ENCODE measurements at regions not wholly inside any gene's neighbourhood (a gene's known extent, or its start where the extent isn't known, plus 50 kb on each side); places are given as distances from the start of the nearest gene placed in this dataset.

- H3K27me3 ChIP-seq, result no peaks in the 10 kb centered on the region
- H3K27ac ChIP-seq, result no peak overlapping the region
- DNase-seq, result no peak
- no peaks in the 10 kb centered on the region for H3K36me3 ChIP-seq
- intact Hi-C loops (cut with DNase I), result no loop called here
- peaks cover 3 to 10% (median 6%) of the 10 kb centered on the region in 3 donors for H3K4me1 ChIP-seq
- no peaks in the 10 kb centered on the region for H3K9me3 ChIP-seq
- no peak overlapping the region for H3K4me3 ChIP-seq
- WGBS, 2 donors, result 0 to 38% methylated on average over 1 to 2 of the region's 2 CpGs
- no peak for TF ChIP-seq POLR2A (IDR thresholded peaks at IDR 0.05)
- TF ChIP-seq CTCF (IDR thresholded peaks at IDR 0.05), result no peak
These were observed 97.3 kb upstream of the MARK1 start for GRCh38 chr1:220430586-220430985.

DNA sequence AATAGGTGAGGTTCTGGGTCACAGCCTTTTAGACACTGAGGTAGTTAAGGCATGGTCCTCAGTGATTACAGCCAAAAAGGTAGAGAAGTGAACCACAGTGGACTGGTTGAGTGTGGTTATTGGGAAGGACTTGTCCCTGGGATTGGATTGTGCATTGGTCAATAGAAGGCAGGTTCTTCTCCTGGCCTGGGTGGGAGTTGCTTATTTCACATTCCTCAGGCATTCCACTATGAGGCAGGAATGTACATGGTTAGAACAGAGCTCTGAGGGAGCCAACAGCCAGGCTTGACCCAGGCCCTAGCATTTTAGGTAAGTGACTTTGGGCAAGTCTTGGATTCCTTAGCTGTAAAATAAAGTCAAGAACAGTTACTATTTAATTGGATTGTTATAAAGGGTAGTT, 97.9 kb upstream of the MARK1 start:
- TF ChIP-seq POLR2A (IDR thresholded peaks at IDR 0.05) (no peak), CTCF (IDR thresholded peaks at IDR 0.05) (no peak)
- H3K4me3 ChIP-seq, result no peak overlapping the region
- no peaks in the 10 kb centered on the region for H3K9me3 ChIP-seq
- no peak for DNase-seq
- H3K27ac ChIP-seq, result no peak overlapping the region
- intact Hi-C loops (cut with DNase I), result no loop called here
- no peaks in the 10 kb centered on the region for H3K27me3 ChIP-seq
- no peaks in the 10 kb centered on the region for H3K36me3 ChIP-seq
- peaks cover 3 to 10% (median 6%) of the 10 kb centered on the region in 3 donors for H3K4me1 ChIP-seq

DNA sequence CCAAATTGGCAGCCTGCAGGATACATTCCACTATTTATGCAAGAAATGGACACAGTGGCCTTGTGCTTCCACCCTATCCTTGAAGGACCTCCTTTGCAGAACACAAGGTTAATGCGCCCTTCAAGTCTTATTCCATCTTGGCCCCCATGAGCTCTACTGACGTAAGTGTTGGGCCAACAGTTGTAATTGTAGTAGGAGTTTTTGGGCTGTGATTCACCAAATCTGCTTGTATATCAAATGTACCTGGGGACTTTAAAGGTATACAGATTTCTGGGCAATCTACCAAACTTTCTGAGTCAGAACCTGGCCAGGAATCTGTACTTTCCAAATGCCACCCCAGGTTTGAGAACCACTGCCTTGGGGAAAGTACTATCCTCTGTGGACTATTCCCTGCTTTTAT, 100.9 kb upstream of the MARK1 start:
- H3K27ac ChIP-seq, result no peak overlapping the region
- intact Hi-C loops (cut with DNase I), result no loop called here
- 62 to 86% methylated on average over 2 of the region's 2 CpGs for WGBS, 2 donors
- H3K9me3 ChIP-seq, result no peaks in the 10 kb centered on the region
- no peaks in the 10 kb centered on the region for H3K27me3 ChIP-seq
- H3K36me3 ChIP-seq, result no peaks in the 10 kb centered on the region
- peaks cover 3 to 10% (median 6%) of the 10 kb centered on the region in 3 donors for H3K4me1 ChIP-seq
- no peak for TF ChIP-seq POLR2A (IDR thresholded peaks at IDR 0.05)
- TF ChIP-seq CTCF (IDR thresholded peaks at IDR 0.05), result no peak
- DNase-seq, result no peak
- H3K4me3 ChIP-seq, result no peak overlapping the region

GRCh38 chr1:220425852-220426251, 102.1 kb upstream of the MARK1 start:
- H3K36me3 ChIP-seq, result no peaks in the 10 kb centered on the region
- H3K27ac ChIP-seq, result no peak overlapping the region
- no peaks in the 10 kb centered on the region for H3K27me3 ChIP-seq
- DNase-seq, result no peak
- H3K4me1 ChIP-seq, result peaks cover 3 to 10% (median 6%) of the 10 kb centered on the region in 3 donors
- 79 to 86% methylated on average over 1 of the region's 1 CpG for WGBS, 2 donors
- no peak for TF ChIP-seq CTCF (IDR thresholded peaks at IDR 0.05)
- no peak for TF ChIP-seq POLR2A (IDR thresholded peaks at IDR 0.05)
- H3K4me3 ChIP-seq, result no peak overlapping the region
- no peaks in the 10 kb centered on the region for H3K9me3 ChIP-seq
- intact Hi-C loops (cut with DNase I), result no loop called here

DNA sequence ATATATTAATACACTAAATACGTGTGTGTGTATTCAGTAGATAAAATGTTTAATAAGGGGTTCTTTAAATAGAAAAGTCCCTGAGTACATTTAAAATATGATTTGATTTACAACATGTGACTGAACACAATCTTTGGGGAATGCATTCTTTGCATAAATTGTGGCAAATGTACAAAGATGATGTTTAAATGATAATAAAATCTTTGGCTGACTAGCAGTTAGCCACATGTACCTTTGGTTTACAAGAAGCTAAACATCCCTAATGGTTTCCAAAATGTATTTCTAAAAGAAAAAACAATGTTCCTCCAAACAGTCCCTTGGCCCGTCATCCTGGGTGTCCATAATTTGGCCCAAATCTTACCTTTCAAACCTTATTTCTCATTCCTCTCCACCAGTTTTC, 106.4 kb upstream of the MARK1 start:
- Histone ChIP-seq H3K36me3 (no peaks in the 10 kb centered on the region), H3K27me3 (no peaks in the 10 kb centered on the region), H3K9me3 (no peaks in the 10 kb centered on the region), H3K4me3 (no peak overlapping the region), H3K27ac (no peak overlapping the region), H3K4me1 (peaks cover 0 to 2% (median 0%) of the 10 kb centered on the region in 3 donors)
- intact Hi-C loops (cut with DNase I), result no loop called here
- no peak for TF ChIP-seq CTCF (IDR thresholded peaks at IDR 0.05)
- no peak for TF ChIP-seq POLR2A (IDR thresholded peaks at IDR 0.05)
- DNase-seq, result no peak
- WGBS, 2 donors, result 56 to 83% methylated on average over 2 of the region's 2 CpGs

Measured in esophagus squamous epithelium (tissue), 5 donors.